ENCODE measurements at regions not wholly inside any gene's neighbourhood (a gene's known extent, or its start where the extent isn't known, plus 50 kb on each side); places are given as distances from the start of the nearest gene placed in this dataset.

GRCh38 chr2:193867454-193867853 lies 1672.7 kb upstream of the TMEFF2 start (continued):
- TF ChIP-seq KAT7 (CRISPR knock-in tag; IDR thresholded peaks at IDR 0.05; ENCODE audit: borderline replicate concordance) = no peak
- TF ChIP-seq ZBTB21 (CRISPR knock-in tag; IDR thresholded peaks at IDR 0.05; ENCODE audit: borderline replicate concordance) = no peak
- no peak for TF ChIP-seq OVOL2 (CRISPR knock-in tag; IDR thresholded peaks at IDR 0.05; ENCODE audit: borderline replicate concordance)
- no peak for TF ChIP-seq ZMAT4 (CRISPR knock-in tag; IDR thresholded peaks at IDR 0.05)

GRCh38 chr2:193861557-193861956 lies 1666.8 kb upstream of the TMEFF2 start:
- POLR2A ChIA-PET = no interaction called here
- TF ChIP-seq RORB (CRISPR knock-in tag; IDR thresholded peaks at IDR 0.05) = no peak
- no peak for TF ChIP-seq ZNF671 (CRISPR knock-in tag; IDR thresholded peaks at IDR 0.05)
- no peak for TF ChIP-seq ZNF138 (CRISPR knock-in tag; conservative IDR thresholded peaks at IDR 0.05)
- no peak for TF ChIP-seq GRHL2 (CRISPR knock-in tag; IDR thresholded peaks at IDR 0.05; ENCODE audit: insufficient replicate concordance, severe bottlenecking)
- TF ChIP-seq SOX15 (CRISPR knock-in tag; IDR thresholded peaks at IDR 0.05) = no peak
- no peak for TF ChIP-seq ZNF281 (CRISPR knock-in tag; IDR thresholded peaks at IDR 0.05)
- TF ChIP-seq CDX4 (CRISPR knock-in tag; IDR thresholded peaks at IDR 0.05; ENCODE audit: borderline replicate concordance) = no peak
- TF ChIP-seq FOXJ3 (CRISPR knock-in tag; IDR thresholded peaks at IDR 0.05; ENCODE audit: borderline replicate concordance) = no peak
- no peak for TF ChIP-seq TP53 (CRISPR knock-in tag; IDR thresholded peaks at IDR 0.05)
- no peak for TF ChIP-seq JUN (CRISPR knock-in tag; IDR thresholded peaks at IDR 0.05)
- TF ChIP-seq ZNF232 (CRISPR knock-in tag; IDR thresholded peaks at IDR 0.05) = no peak
- TF ChIP-seq MXD4 (CRISPR knock-in tag; IDR thresholded peaks at IDR 0.05; ENCODE audit: borderline replicate concordance) = no peak
- no peak for TF ChIP-seq FOXP4 (CRISPR knock-in tag; IDR thresholded peaks at IDR 0.05)
- TF ChIP-seq USF1 (CRISPR knock-in tag; IDR thresholded peaks at IDR 0.05) = no peak
- TF ChIP-seq ZNF219 (CRISPR knock-in tag; IDR thresholded peaks at IDR 0.05; ENCODE audit: borderline replicate concordance) = no peak
- Mint-ChIP-seq H3K4me3 (no peak overlapping the region), H3K36me3 (no peaks in the 10 kb centered on the region), H3K27ac (no peak overlapping the region), H3K9me3 (no peaks in the 10 kb centered on the region), H3K4me1 (no peaks in the 10 kb centered on the region), H3K27me3 (ENCODE audit: low read depth) (no peaks in the 10 kb centered on the region)
- CTCF ChIA-PET = interaction anchor here (0.6 to 1.6 kb wide), 2 partner anchors 16 to 74 kb away, joined by 3 read pairs; no protein-coding TSS in a partner anchor
- ATAC-seq (no peak), DNase-seq (ENCODE audit: low spot score) (no peak)

GRCh38 chr2:193847991-193848390 lies 1653.3 kb upstream of the TMEFF2 start:
- Mint-ChIP-seq H3K36me3 (no peaks in the 10 kb centered on the region), H3K4me3 (no peak overlapping the region), H3K27me3 (ENCODE audit: low read depth) (no peaks in the 10 kb centered on the region), H3K9me3 (peaks cover 3% of the 10 kb centered on the region; the same call in 1 of the 2 replicates), H3K4me1 (peaks cover 31% of the 10 kb centered on the region), H3K27ac (no peak overlapping the region)
- DNase-seq (ENCODE audit: low spot score) = no peak
- no peak for ATAC-seq
- POLR2A ChIA-PET = no interaction called here
- CTCF ChIA-PET = no interaction called here
- TF ChIP-seq ZSCAN18 (CRISPR knock-in tag; IDR thresholded peaks at IDR 0.05) (no peak), OVOL2 (CRISPR knock-in tag; IDR thresholded peaks at IDR 0.05; ENCODE audit: borderline replicate concordance) (no peak), NFATC4 (CRISPR knock-in tag; IDR thresholded peaks at IDR 0.05) (no peak), EMX1 (CRISPR knock-in tag; IDR thresholded peaks at IDR 0.05) (no peak), E2F1 (CRISPR knock-in tag; IDR thresholded peaks at IDR 0.05) (no peak), ATF1 (CRISPR knock-in tag; IDR thresholded peaks at IDR 0.05) (no peak)

Data from WTC11 (cell line).